Neuronal stem cell (in vitro differentiated cells): ENCODE measurements at regions not wholly inside any gene's neighbourhood (a gene's known extent, or its start where the extent isn't known, plus 50 kb on each side); places are given as distances from the start of the nearest gene placed in this dataset.

Experiments
- DNase-seq: peaks from one replicate; pipeline ENCODE4 v3.0.0-alpha.2; 2013; ENCODE audit warnings: low spot score
- H2AFZ ChIP-seq: one replicate; pipeline ENCODE4 v1.6.1; 2013; ENCODE audit warnings: mild to moderate bottlenecking, low read length, inconsistent platforms
- H2AK5ac ChIP-seq: 2 replicates; pipeline ENCODE4 v1.6.1; 2013; ENCODE audit warnings: low read depth, mild to moderate bottlenecking, inconsistent platforms, low read length, moderate library complexity, mixed read lengths
- H2BK120ac ChIP-seq: 2 replicates; pipeline ENCODE4 v1.6.1; 2013; ENCODE audit warnings: low read depth, mild to moderate bottlenecking, inconsistent platforms, low read length, moderate library complexity, mixed read lengths
- H2BK12ac ChIP-seq: one replicate; pipeline ENCODE4 v1.6.1; 2013; ENCODE audit warnings: low read length, inconsistent platforms
- H2BK15ac ChIP-seq: 2 replicates; pipeline ENCODE4 v1.6.1; 2013; ENCODE audit warnings: mild to moderate bottlenecking, low read length, inconsistent platforms, mixed read lengths
- H2BK5ac ChIP-seq: one replicate; pipeline ENCODE4 v1.6.1; 2013; ENCODE audit warnings: inconsistent platforms, mild to moderate bottlenecking, low read length, moderate library complexity
- H3K14ac ChIP-seq: one replicate; pipeline ENCODE4 v1.6.1; 2013; ENCODE audit warnings: low read length, inconsistent platforms
- H3K18ac ChIP-seq: 2 replicates; pipeline ENCODE4 v1.6.1; 2013; ENCODE audit warnings: low read length, inconsistent platforms
- H3K23ac ChIP-seq: 2 replicates; pipeline ENCODE4 v1.6.1; 2013; ENCODE audit warnings: low read depth, mild to moderate bottlenecking, mixed read lengths, low read length, inconsistent platforms; ENCODE audit not compliant: poor library complexity
- H3K27ac ChIP-seq: replicated peaks from 3 replicates; pipeline ENCODE4 v1.5.1; 2013; ENCODE audit warnings: low read length, inconsistent platforms
- H3K27me3 ChIP-seq, 3 experiments: 2 replicates each; pipeline ENCODE4 v1.6.1; 2013; ENCODE audit warnings: low read length in 3 of 3, mild to moderate bottlenecking in 2 of 3, inconsistent platforms in 1 of 3, low read depth in 1 of 3, mixed read lengths in 1 of 3, moderate library complexity in 1 of 3; ENCODE audit not compliant: control insufficient read depth in 3 of 3, insufficient read depth in 3 of 3
- H3K36me3 ChIP-seq, 2 donors: replicated peaks in 1 of 2; 2 replicates each; pipeline ENCODE4 v1.6.1; 2013; ENCODE audit warnings: low read length in 2 of 2; ENCODE audit not compliant: control insufficient read depth in 2 of 2, insufficient read depth in 2 of 2
- H3K4ac ChIP-seq: 2 replicates; pipeline ENCODE4 v1.6.1; 2013; ENCODE audit warnings: inconsistent platforms, mild to moderate bottlenecking, low read length, moderate library complexity
- H3K4me1 ChIP-seq, 2 donors: 1 replicate in 1 of 2; 2 replicates in 1 of 2; pipeline ENCODE4 v1.6.1; 2013; ENCODE audit warnings: low read length in 2 of 2, low read depth in 1 of 2; ENCODE audit not compliant: control insufficient read depth in 2 of 2, insufficient read depth in 1 of 2
- H3K4me2 ChIP-seq: one replicate; pipeline ENCODE4 v1.6.1; 2013; ENCODE audit warnings: mild to moderate bottlenecking, low read length, inconsistent platforms; ENCODE audit not compliant: insufficient read depth, poor library complexity, severe bottlenecking
- H3K4me3 ChIP-seq, 2 donors: 2 replicates each; pipeline ENCODE4 v1.5.1; 2013; ENCODE audit warnings: low read length in 2 of 2, mild to moderate bottlenecking in 2 of 2, inconsistent platforms in 1 of 2, moderate library complexity in 1 of 2
- H3K79me1 ChIP-seq: one replicate; pipeline ENCODE4 v1.6.1; 2013; ENCODE audit warnings: low read depth, mild to moderate bottlenecking, inconsistent platforms, low read length, moderate library complexity
- H3K9ac ChIP-seq: one replicate; pipeline ENCODE4 v1.6.1; 2013; ENCODE audit warnings: mild to moderate bottlenecking, low read depth, low read length, inconsistent platforms; ENCODE audit not compliant: poor library complexity
- H3K9me3 ChIP-seq, 2 donors: replicated peaks in 1 of 2; 2 replicates each; pipeline versions ENCODE3 to v1.6.1; 2013; ENCODE audit warnings: low read length in 2 of 2, mild to moderate bottlenecking in 2 of 2, inconsistent platforms in 1 of 2, low read depth in 1 of 2, mixed read lengths in 1 of 2, moderate library complexity in 1 of 2; ENCODE audit not compliant: control insufficient read depth in 2 of 2, insufficient read depth in 1 of 2
- H4K8ac ChIP-seq: one replicate; pipeline ENCODE4 v1.6.1; 2013; ENCODE audit warnings: low read depth, mild to moderate bottlenecking, inconsistent platforms, low read length, moderate library complexity
- H4K91ac ChIP-seq: one replicate; pipeline ENCODE4 v1.6.1; 2013; ENCODE audit warnings: low read length, low read depth, mild to moderate bottlenecking, inconsistent platforms; ENCODE audit not compliant: poor library complexity
- WGBS, 2 donors: extraction: QIAGEN DNeasy Blood & Tissue Kit; methylation state at CpG; one replicate each; pipeline ENCODE4 v1.1.7; 2013; ENCODE audit warnings: missing lambda C conversion rate in 2 of 2, mixed read lengths in 1 of 2; ENCODE audit not compliant: insufficient read length in 2 of 2, insufficient replicate concordance in 1 of 2; ENCODE audit errors: extremely low coverage in 2 of 2; 5-methylcytosine and 5-hydroxymethylcytosine counted together

- Histone ChIP-seq H3K27ac (no peak overlapping the region), H2AK5ac (no peak overlapping the region), H2BK15ac (no peak overlapping the region), H3K4me2 (no peak overlapping the region), H3K9me3 (no peaks in the 10 kb centered on the region), H4K91ac (no peak overlapping the region), H2BK5ac (no peak overlapping the region), H4K8ac (peak overlapping the region; percentile 3), H3K14ac (no peak overlapping the region), H3K4me3 (no peak overlapping the region), H2BK120ac (no peak overlapping the region), H3K36me3 (no peaks in the 10 kb centered on the region), H3K27me3 (peaks cover 0 to 5% (median 0%) of the 10 kb centered on the region in 3 experiments), H3K4ac (no peak overlapping the region), H3K23ac (no peak overlapping the region), H2AFZ (no peak overlapping the region), H3K4me1 (no peaks in the 10 kb centered on the region), H2BK12ac (no peak overlapping the region), H3K9ac (no peak overlapping the region), H3K79me1 (peaks cover 2% of the 10 kb centered on the region), H3K18ac (no peak overlapping the region)
- WGBS, 2 donors, result no CpG with 5 or more reads among the region's 8 CpGs
- DNase-seq, result no peak
Observed at GRCh38 chrX:39871648-39872047, 226.1 kb downstream of the BCOR start.

GRCh38 chrX:39873117-39873516 is 224.6 kb downstream of the BCOR start:
- Histone ChIP-seq H3K4ac (no peak overlapping the region), H3K27ac (no peak overlapping the region), H2BK5ac (no peak overlapping the region), H4K8ac (no peak overlapping the region), H4K91ac (no peak overlapping the region), H3K4me1 (peaks cover 0 to 2% of the 10 kb centered on the region in 2 donors), H3K9ac (no peak overlapping the region), H3K9me3 (no peaks in the 10 kb centered on the region), H2AFZ (no peak overlapping the region), H2BK120ac (no peak overlapping the region), H3K27me3 (peaks cover 0 to 5% (median 0%) of the 10 kb centered on the region in 3 experiments), H3K79me1 (peaks cover 2% of the 10 kb centered on the region), H3K18ac (no peak overlapping the region), H3K23ac (no peak overlapping the region), H2BK15ac (no peak overlapping the region), H2BK12ac (no peak overlapping the region), H3K4me2 (no peak overlapping the region), H2AK5ac (no peak overlapping the region), H3K4me3 (no peak overlapping the region), H3K36me3 (no peaks in the 10 kb centered on the region), H3K14ac (no peak overlapping the region)
- DNase-seq, result no peak
- WGBS, 2 donors, result no CpG with 5 or more reads among the region's 5 CpGs

- Histone ChIP-seq H3K4me1 (peaks cover 2 to 9% of the 10 kb centered on the region in 2 donors), H4K91ac (no peak overlapping the region), H3K79me1 (peaks cover 2% of the 10 kb centered on the region), H3K27ac (no peak overlapping the region), H2BK5ac (no peak overlapping the region), H3K4me3 (no peak overlapping the region), H2AFZ (no peak overlapping the region), H2AK5ac (no peak overlapping the region), H3K27me3 (peaks cover 0 to 5% (median 0%) of the 10 kb centered on the region in 3 experiments), H2BK12ac (no peak overlapping the region), H3K18ac (no peak overlapping the region), H3K36me3 (no peaks in the 10 kb centered on the region), H3K9ac (no peak overlapping the region), H3K4ac (no peak overlapping the region), H3K4me2 (no peak overlapping the region), H4K8ac (no peak overlapping the region), H2BK15ac (no peak overlapping the region), H3K23ac (no peak overlapping the region), H3K14ac (no peak overlapping the region), H3K9me3 (no peaks in the 10 kb centered on the region), H2BK120ac (no peak overlapping the region)
- WGBS, 2 donors, result no CpG with 5 or more reads among the region's 5 CpGs
- DNase-seq, result no peak
Observed at GRCh38 chrX:39874202-39874816, 223.4 kb downstream of the BCOR start.

- Histone ChIP-seq H4K8ac (peak overlapping the region; percentile 43), H4K91ac (no peak overlapping the region), H3K9ac (no peak overlapping the region), H3K4ac (no peak overlapping the region), H2BK120ac (no peak overlapping the region), H3K27ac (no peak overlapping the region), H3K4me2 (no peak overlapping the region), H2BK5ac (no peak overlapping the region), H3K79me1 (peaks cover 2% of the 10 kb centered on the region), H3K14ac (no peak overlapping the region), H3K4me1 (peaks cover 2 to 9% of the 10 kb centered on the region in 2 donors), H2AK5ac (no peak overlapping the region), H2AFZ (no peak overlapping the region), H2BK15ac (no peak overlapping the region), H3K9me3 (no peaks in the 10 kb centered on the region), H3K4me3 (no peak overlapping the region), H2BK12ac (no peak overlapping the region), H3K18ac (no peak overlapping the region), H3K36me3 (no peaks in the 10 kb centered on the region), H3K23ac (no peak overlapping the region), H3K27me3 (peaks cover 0 to 5% (median 0%) of the 10 kb centered on the region in 3 experiments)
- WGBS, 2 donors, result no CpG with 5 or more reads among the region's 15 CpGs
- DNase-seq, result no peak
Observed at GRCh38 chrX:39875834-39876628, 221.7 kb downstream of the BCOR start.
